NCI-H526 treated with DMSO at 0.1 percent for 48 hours (cell line): ENCODE measurements at regions not wholly inside any gene's neighbourhood (a gene's known extent, or its start where the extent isn't known, plus 50 kb on each side); places are given as distances from the start of the nearest gene placed in this dataset.
A peak's percentile ranks its signal among the peaks of the same experiment; 100 is the strongest.
"Not testable (repeated sequence)": the region's sequence is repeated elsewhere in the genome, so short reads cannot be mapped to it uniquely, and the experiment has no call there.

Source experiments
- DNase-seq: peaks from one replicate; lab custom pipeline; 2025; lab: John Stamatoyannopoulos, UW

- not testable (repeated sequence) for DNase-seq
These were observed 226.8 kb upstream of the CTNND2 start for GRCh38 chr5:12131020-12131419.

- no peak for DNase-seq
These were observed 221.6 kb upstream of the CTNND2 start for GRCh38 chr5:12125895-12126294.

- DNase-seq, result no peak
These were observed 215.4 kb upstream of the CTNND2 start for GRCh38 chr5:12119657-12120056.

- no peak for DNase-seq
These were observed 209.8 kb upstream of the CTNND2 start for GRCh38 chr5:12114075-12114474.

- no peak for DNase-seq
These were observed 208.8 kb upstream of the CTNND2 start for GRCh38 chr5:12113062-12113461.

- no peak for DNase-seq
These were observed 207.0 kb upstream of the CTNND2 start for GRCh38 chr5:12111261-12111660.

GRCh38 chr5:12110629-12111028 is 206.4 kb upstream of the CTNND2 start:
- DNase-seq, result no peak

- DNase-seq, result no peak
These were observed 204.9 kb upstream of the CTNND2 start for GRCh38 chr5:12109075-12109688.

- no peak for DNase-seq
These were observed 197.9 kb upstream of the CTNND2 start for GRCh38 chr5:12102151-12102550.

- DNase-seq, result no peak
These were observed 196.3 kb upstream of the CTNND2 start for GRCh38 chr5:12100542-12100941.

- DNase-seq, result no peak
These were observed 195.1 kb upstream of the CTNND2 start for GRCh38 chr5:12099296-12099695.

- DNase-seq, result no peak
These were observed 191.6 kb upstream of the CTNND2 start for GRCh38 chr5:12095808-12096281.

GRCh38 chr5:12093586-12093985 is 189.3 kb upstream of the CTNND2 start:
- DNase-seq, result no peak

- no peak for DNase-seq
These were observed 176.5 kb upstream of the CTNND2 start for GRCh38 chr5:12080761-12081160.

GRCh38 chr5:12078286-12078685 is 174.0 kb upstream of the CTNND2 start:
- DNase-seq, result not testable (repeated sequence)

- DNase-seq, result no peak
These were observed 169.2 kb upstream of the CTNND2 start for GRCh38 chr5:12073426-12073825.

GRCh38 chr5:12072441-12072840 is 168.2 kb upstream of the CTNND2 start:
- no peak for DNase-seq

- DNase-seq, result no peak
These were observed 167.2 kb upstream of the CTNND2 start for GRCh38 chr5:12071455-12071854.

GRCh38 chr5:12023614-12024241 is 119.5 kb upstream of the CTNND2 start:
- DNase-seq, result peak; percentile 53

GRCh38 chr5:12022444-12022843 is 118.2 kb upstream of the CTNND2 start:
- no peak for DNase-seq

- DNase-seq, result no peak
These were observed 115.1 kb upstream of the CTNND2 start for GRCh38 chr5:12019306-12019705.

GRCh38 chr5:12017007-12017406 is 112.8 kb upstream of the CTNND2 start:
- no peak for DNase-seq

GRCh38 chr5:12016159-12016746 is 112.0 kb upstream of the CTNND2 start:
- DNase-seq, result no peak

GRCh38 chr5:12013351-12013750 is 109.1 kb upstream of the CTNND2 start:
- DNase-seq, result no peak
